Mucosa of descending colon (tissue), 3 donors: ENCODE measurements at regions not wholly inside any gene's neighbourhood (a gene's known extent, or its start where the extent isn't known, plus 50 kb on each side); places are given as distances from the start of the nearest gene placed in this dataset.
"Not testable (repeated sequence)": the region's sequence is repeated elsewhere in the genome, so short reads cannot be mapped to it uniquely, and the experiment has no call there.

Experiments
- ATAC-seq: fragments of 200-7000 bp; cut with Tn5 transposase; one replicate; pipeline ENCODE4 v1.9.1; 2020; ENCODE audit warnings: mild to moderate bottlenecking, moderate library complexity
- DNase-seq, 3 donors: peaks; one replicate each; pipeline ENCODE4 v3.0.0-alpha.2; 2020
- H3K36me3 ChIP-seq: fragments of 200-600 bp; one replicate; pipeline ENCODE4 v1.8.0; 2021; ENCODE audit warnings: low read depth, mild to moderate bottlenecking
- H3K4me1 ChIP-seq: fragments of 200-600 bp; one replicate; pipeline ENCODE4 v1.8.0; 2021; ENCODE audit warnings: low read depth, mild to moderate bottlenecking
- H3K4me3 ChIP-seq: fragments of 200-600 bp; one replicate; pipeline ENCODE4 v1.8.0; 2021; ENCODE audit warnings: mild to moderate bottlenecking
- H3K9me3 ChIP-seq: fragments of 200-600 bp; one replicate; pipeline ENCODE4 v1.8.0; 2021; ENCODE audit warnings: mild to moderate bottlenecking
- intact Hi-C, 2 donors: fragments of 100-400 bp; cut with DNase I in 1 of 2; cut with micrococcal nuclease in 1 of 2; formaldehyde crosslinking; loops; one replicate each; pipeline versions ENCODE4 v1.11.0 to v1.11.1; 2022; cut with DNase I, micrococcal nuclease
- TF ChIP-seq, protein P1 (sequence below): fragments of 200-600 bp; IDR thresholded peaks from one replicate; pipeline ENCODE4 v1.8.0; 2022; ENCODE audit warnings: antibody characterized with exemption, mild to moderate bottlenecking
- donor health status: DM: no; HTN: no; CAD: no; lungs with moderate emphysema.
- donor health status: DM: no; HTN: no; CAD: no.
- donor health status: DM: no; HTN: yes; CAD: no.

DNA sequence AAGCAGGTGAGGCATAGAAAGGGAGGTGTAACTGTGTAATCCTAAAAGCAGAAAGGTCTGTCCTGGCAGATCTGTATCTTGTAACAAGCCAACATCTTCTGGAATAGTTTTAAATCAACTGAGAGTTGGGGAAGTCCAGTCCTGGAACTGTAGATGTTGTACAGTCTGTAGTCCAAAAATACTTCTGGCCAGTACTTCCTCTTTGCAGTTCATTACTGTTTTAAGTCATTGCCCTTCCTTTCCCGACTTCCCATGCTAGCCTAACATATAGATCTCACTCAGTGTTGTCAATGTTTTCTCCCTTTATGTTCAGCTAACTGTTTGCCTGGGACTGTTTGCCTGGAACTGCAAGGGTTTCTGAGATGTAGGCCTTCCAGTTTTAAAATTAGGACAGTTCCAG, 168.5 kb upstream of the ISL1 start:
- ATAC-seq (no peak), DNase-seq (no peak)
- Histone ChIP-seq H3K9me3 (no peaks in the 10 kb centered on the region), H3K4me3 (no peak overlapping the region), H3K4me1 (no peaks in the 10 kb centered on the region), H3K36me3 (no peaks in the 10 kb centered on the region)
- TF ChIP-seq, protein P1, sequence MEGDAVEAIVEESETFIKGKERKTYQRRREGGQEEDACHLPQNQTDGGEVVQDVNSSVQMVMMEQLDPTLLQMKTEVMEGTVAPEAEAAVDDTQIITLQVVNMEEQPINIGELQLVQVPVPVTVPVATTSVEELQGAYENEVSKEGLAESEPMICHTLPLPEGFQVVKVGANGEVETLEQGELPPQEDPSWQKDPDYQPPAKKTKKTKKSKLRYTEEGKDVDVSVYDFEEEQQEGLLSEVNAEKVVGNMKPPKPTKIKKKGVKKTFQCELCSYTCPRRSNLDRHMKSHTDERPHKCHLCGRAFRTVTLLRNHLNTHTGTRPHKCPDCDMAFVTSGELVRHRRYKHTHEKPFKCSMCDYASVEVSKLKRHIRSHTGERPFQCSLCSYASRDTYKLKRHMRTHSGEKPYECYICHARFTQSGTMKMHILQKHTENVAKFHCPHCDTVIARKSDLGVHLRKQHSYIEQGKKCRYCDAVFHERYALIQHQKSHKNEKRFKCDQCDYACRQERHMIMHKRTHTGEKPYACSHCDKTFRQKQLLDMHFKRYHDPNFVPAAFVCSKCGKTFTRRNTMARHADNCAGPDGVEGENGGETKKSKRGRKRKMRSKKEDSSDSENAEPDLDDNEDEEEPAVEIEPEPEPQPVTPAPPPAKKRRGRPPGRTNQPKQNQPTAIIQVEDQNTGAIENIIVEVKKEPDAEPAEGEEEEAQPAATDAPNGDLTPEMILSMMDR: no peak
- intact Hi-C loops: no loop called here

DNA sequence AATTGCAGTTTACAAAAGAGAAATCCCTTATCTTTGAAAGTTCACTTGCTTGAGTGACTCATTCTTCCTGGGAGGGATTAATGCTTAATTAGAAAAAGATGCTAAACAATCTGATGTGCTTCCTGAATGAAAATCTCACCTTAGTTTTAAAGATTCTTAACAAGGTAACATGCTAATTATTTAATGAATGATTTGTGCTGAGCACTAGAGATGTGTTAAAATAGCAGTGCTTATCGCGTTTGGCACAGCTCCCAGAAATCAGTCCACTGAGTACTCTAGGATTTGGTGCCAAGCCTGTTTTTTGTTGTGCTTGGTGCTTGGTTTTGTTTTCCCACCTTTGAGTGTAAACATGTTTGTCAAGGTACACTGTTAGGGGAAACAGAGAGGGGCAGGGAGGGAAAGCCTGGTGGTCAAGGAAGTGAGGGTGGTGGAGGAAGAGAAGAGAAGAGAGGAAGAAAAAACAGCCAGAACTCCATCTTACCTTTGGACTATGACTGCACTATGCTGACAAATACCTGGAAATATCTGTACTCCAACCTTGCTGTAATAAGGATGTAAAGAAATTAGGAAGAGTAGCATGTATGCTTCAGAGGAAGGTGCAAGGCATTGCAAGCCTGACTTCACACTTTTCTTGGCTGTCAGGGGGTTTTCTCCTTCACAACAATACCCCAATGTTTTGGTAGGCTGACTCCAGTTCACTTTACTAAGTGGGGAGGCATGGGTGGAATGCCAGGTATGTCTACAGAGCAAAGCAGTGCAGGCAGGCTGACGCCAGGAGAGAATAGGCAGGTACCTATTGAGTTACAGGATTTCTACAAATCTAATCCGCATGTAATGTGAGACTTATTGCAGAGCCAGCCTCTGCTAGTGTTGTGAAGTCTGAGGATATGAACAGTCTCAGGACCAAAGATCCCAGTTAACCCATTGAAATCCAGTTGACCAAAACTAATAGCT, 157.2 kb upstream of the ISL1 start:
- Histone ChIP-seq H3K4me1 (no peaks in the 10 kb centered on the region), H3K36me3 (no peaks in the 10 kb centered on the region), H3K4me3 (no peak overlapping the region), H3K9me3 (peaks cover 10% of the 10 kb centered on the region)
- intact Hi-C loops: no loop called here
- DNase-seq: peak in 1 of 3 donors; percentile 2
- peak; percentile 69 for ATAC-seq
- TF ChIP-seq, protein P1: no peak

DNA sequence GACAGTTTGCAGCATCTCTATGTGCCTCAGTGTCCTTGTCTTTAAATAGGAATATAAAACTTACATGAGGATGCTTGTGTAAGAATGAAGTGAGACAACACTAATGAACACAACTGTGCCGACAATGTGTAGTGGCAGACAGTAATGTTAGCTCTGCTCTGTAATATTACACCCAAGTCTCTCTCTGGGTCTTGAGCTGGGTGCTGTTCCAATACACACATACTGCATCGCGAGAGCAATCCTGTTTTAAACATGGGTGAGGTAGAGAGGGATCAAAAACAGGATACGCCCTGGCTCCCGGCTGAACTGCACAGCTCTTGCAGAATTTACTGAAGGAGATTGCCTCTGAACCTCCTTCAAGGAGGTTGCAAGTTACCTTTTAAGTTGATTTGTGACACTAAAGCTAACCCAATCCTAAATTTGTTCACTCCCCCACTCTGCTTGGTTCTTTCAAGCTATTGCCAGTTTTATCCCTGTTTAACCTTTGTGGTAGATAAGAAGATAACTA, 155.2 kb upstream of the ISL1 start:
- no peaks in the 10 kb centered on the region for H3K4me1 ChIP-seq
- no peaks in the 10 kb centered on the region for H3K36me3 ChIP-seq
- ATAC-seq: no peak
- intact Hi-C loops: no loop called here
- no peak overlapping the region for H3K4me3 ChIP-seq
- DNase-seq: no peak
- H3K9me3 ChIP-seq: peaks cover 10% of the 10 kb centered on the region
- TF ChIP-seq, protein P1: no peak

DNA sequence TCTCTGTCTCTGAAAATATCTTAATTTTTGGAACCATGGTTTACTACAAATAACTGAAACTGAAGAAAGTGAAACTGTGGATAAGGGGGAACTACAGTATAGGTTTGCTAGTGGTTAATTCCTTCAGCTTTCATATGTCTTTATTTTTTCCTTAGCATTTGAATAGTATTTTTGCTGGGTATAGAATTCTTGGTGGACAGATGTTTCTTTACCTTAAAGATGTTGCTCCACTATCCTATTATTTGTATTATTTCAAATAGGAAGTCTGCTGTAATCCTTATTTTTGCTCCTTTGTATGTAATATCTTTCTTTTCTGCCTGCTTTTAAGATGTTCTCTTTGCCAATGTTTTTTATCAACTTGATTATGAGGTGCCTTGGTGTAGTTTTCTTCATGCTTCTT, 152.9 kb upstream of the ISL1 start:
- TF ChIP-seq, protein P1: no peak
- intact Hi-C loops: no loop called here
- Histone ChIP-seq H3K36me3 (no peaks in the 10 kb centered on the region), H3K4me3 (no peak overlapping the region), H3K9me3 (peaks cover 10% of the 10 kb centered on the region), H3K4me1 (no peaks in the 10 kb centered on the region)
- DNase-seq: no peak
- no peak for ATAC-seq

GRCh38 chr5:51242456-51242855, 140.8 kb upstream of the ISL1 start:
- Histone ChIP-seq H3K4me3 (no peak overlapping the region), H3K9me3 (no peaks in the 10 kb centered on the region), H3K36me3 (no peaks in the 10 kb centered on the region), H3K4me1 (no peaks in the 10 kb centered on the region)
- intact Hi-C loops: no loop called here
- TF ChIP-seq, protein P1: no peak
- DNase-seq (no peak), ATAC-seq (no peak)

DNA sequence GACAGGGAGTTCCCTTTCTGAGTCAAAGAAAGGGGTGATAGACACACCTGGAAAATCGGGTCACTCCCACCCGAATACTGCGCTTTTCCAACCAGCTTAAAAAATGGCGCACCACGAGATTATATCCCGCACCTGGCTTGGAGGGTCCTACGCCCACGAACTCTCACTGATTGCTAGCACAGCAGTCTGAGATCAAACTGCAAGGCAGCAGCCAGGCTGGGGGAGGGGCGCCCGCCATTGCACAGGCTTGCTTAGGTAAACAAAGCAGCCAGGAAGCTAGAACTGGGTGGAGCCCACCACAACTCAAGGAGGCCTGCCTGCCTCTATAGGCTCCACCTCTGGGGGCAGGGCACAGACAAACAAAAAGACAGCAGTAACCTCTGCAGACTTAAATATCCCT, 132.3 kb upstream of the ISL1 start:
- H3K36me3 ChIP-seq, ATAC-seq, H3K4me3 ChIP-seq, H3K9me3 ChIP-seq, intact Hi-C loops, H3K4me1 ChIP-seq: not testable (repeated sequence)
- peak in 1 of 3 donors; percentile 3 for DNase-seq
